GM21381 (cell line): ENCODE measurements at regions not wholly inside any gene's neighbourhood (a gene's known extent, or its start where the extent isn't known, plus 50 kb on each side); places are given as distances from the start of the nearest gene placed in this dataset.

Experiments
- ATAC-seq: cut with Tn5 transposase; IDR thresholded peaks from one replicate; pipeline ENCODE4 v1.9.1; 2021; ENCODE audit warnings: mild to moderate bottlenecking, moderate library complexity; ENCODE audit not compliant: unreplicated experiment

DNA sequence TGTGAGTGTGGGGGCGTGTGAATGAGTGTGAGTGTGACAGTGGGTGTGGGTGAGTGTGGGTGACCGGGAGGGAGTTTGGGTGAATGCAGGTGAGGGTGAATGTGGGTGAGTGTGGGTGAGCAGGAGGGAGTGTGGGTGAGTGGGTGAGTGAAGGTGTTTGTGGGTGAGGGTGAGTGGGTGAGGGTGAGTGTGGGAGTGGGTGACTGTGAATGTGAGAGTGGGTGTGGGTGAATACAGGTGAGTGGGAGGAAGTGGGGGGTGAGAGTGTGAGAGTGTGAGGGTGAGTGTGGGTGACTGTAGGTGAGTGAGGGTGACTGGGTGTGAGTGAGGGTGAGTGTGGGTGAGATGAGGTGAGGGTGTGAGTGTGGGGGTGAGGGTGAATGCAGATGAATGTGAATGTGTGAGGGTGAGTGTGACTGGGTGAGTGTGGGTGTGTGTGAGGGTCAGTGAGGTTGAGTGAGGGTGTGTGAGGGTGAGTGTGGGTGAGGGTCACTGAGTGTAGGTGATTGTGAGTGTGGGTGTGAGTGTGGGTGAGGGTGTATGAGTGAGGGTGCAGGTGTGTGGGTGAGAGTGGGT is 1677.3 kb upstream of the TENM3 start:
- no peak for ATAC-seq

DNA sequence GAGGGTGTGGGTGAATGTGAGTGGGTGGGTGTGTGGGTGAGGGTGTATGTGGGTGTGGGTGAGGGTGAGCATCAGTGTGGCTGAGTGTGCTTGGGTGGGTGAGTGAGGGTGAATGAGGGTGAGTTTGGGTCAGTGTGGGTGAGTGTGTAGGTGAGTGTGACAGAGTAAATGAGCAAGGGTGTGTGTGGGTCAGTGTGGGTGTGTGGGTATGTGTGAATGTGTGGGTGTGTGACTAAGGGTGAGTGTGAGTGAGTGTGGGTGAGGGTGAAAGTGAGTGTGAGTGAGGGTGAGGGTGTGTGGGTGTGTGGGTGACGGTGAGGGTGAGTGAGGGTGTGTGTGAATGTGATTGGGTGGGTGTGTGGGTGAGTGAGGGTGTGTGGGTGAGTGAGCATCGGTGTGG is 1676.7 kb upstream of the TENM3 start:
- no peak for ATAC-seq

GRCh38 chr4:180567080-180567479 is 1676.1 kb upstream of the TENM3 start:
- no peak for ATAC-seq

DNA sequence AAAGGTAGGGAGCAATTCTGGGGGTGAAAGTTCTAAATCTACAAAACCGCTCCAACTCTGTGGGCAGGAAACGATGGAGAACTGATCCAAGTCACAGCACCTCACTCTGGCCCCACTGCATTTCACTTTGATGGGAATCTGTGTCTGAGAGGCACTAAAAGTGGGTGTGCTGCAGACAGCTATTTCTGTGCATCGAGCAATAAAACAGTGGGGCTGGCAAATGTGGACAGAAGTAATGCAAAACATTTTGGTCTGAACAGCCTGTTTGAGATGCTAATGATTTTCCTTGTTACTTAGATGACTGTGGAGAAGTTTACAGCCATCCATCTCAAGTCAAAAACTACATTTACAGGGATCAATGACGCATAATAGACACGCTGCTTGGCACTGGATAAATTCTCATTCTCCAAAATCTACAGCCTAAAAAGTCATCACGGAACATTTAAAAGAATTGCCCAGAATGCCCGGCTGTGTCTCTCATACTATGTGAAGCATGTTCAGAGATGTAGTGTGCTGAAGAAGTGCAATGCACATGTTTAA is 1671.6 kb upstream of the TENM3 start:
- no peak for ATAC-seq

GRCh38 chr4:180578175-180578574 is 1665.0 kb upstream of the TENM3 start:
- ATAC-seq: no peak

DNA sequence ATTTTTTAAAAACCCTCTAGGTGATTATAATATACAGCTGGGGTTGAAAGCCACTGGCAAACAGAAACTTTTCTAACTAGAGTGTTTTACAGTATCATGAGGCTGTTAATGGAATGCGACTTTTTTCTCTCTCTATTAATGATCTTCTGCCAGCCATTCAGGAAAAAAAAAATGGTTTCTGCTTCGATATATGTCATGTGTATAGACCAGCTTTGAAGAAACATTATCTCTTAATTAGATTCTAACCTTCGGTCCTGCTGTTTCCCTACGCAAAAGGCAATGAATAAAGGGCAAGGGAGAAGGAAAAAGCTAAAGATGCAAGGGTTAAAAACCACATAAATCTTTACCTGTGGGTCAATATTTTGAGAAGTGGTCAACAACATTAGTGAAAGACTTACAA is 1662.1 kb upstream of the TENM3 start:
- ATAC-seq: no peak

DNA sequence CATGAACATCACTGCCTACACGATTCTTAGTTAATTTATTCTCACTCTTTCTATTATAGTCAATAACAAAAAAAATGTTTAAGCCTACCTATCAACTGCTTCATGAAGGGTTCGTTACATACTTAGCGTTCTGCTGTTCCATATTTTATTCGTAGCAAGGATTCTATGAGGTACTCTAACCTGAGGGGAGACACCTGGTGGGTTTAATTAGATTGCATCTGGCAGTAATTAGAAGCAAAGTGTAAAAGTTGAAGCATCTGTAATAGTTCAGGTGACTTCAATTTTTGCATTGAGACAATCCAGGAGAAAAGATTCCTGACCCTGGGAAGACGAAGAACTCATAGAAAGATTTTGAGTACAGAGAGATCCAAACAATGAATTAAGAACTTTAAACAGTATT is 1655.8 kb upstream of the TENM3 start:
- ATAC-seq: no peak

DNA sequence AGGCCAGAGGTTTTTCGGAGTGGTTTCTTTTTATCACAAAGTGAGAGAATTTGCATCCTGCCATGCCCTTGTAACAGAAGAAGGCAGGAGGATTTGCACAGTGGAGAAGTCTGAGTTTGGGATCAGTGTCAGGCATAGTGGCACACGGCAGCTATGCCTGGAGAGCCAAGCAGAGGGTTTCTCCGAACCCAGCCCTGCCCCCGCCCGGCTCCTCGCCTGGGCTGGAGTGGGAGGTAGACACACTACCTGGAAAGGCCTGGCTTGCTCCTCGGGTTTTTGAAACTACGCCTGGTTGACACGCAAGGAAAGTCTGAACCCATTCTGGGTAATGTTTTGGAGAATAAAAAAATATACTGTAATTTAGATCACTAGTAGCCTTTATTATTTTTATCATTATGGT is 1653.6 kb upstream of the TENM3 start:
- no peak for ATAC-seq

DNA sequence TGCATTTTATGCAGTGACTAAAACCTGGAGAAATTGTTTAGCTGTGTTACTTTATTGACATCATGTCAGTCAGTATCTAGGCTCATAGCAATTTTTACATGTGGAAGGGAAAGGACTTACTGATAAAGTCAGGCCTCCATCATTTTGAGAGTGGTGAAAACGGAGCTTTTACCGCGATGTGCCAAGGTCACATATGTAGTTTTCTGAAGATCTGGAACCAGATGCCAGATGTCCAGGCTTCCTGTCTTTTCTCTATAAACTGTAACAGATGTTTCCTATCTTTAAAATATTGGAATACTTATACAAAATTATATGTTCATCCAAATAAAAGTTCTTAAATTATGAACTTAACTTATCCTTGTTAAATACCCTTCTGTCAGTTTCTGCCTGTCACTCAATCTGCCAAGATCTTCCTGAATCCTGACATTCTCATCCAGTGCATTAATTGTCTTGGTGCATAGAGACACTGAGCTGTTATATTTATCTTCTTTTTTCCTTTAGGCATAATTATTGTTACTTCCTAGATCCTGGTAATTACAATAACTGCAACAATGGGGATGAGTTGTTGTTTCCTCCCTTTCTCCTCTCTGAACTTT is 1646.2 kb upstream of the TENM3 start:
- ATAC-seq: no peak

- no peak for ATAC-seq
These were observed 1644.9 kb upstream of the TENM3 start for GRCh38 chr4:180598281-180598680.

GRCh38 chr4:180603791-180604190 is 1639.4 kb upstream of the TENM3 start:
- ATAC-seq: no peak

DNA sequence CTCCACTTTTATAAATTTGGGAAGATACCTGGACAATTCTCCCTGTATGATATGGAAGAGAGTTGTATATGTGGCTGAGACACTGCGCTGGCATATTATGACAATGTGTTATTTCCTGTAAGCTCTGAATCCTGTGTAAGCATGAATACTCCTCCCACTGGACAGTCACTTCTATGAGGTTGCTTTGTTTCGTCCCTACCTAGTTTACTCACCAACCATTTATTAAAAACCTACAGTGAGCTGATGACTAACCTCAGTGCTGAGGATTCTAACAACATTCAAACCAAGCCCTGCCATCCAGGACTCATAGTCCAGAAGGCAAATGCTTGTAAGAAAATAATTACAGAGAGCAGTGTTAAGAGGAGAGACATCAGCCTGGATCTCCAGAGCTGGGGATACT is 1632.9 kb upstream of the TENM3 start:
- no peak for ATAC-seq

- ATAC-seq: no peak
These were observed 1627.5 kb upstream of the TENM3 start for GRCh38 chr4:180615746-180616145.

DNA sequence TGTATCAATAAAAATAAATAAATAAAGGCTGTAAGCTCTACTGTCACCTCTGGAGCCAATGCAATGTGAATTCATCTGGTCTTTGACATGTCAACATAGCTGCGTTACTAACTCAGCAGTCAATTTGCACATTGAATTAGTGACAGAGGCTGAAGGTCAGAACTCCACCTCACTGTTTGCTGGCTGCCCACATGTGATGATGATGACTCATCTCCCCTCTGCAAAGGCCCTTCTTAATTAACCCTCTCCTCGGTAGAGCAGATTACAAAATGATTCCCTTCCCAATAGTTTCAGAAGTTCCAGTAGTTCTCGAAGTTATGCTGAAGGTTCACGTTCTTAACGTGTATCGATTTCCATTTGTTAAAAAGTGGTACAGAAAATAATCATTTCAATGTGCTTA is 1626.0 kb upstream of the TENM3 start:
- ATAC-seq: no peak

- no peak for ATAC-seq
These were observed 1624.8 kb upstream of the TENM3 start for GRCh38 chr4:180618396-180618795.

- ATAC-seq: no peak
These were observed 1623.8 kb upstream of the TENM3 start for GRCh38 chr4:180619440-180619839.

GRCh38 chr4:180622254-180622653 is 1620.9 kb upstream of the TENM3 start:
- no peak for ATAC-seq

- ATAC-seq: no peak
These were observed 1617.5 kb upstream of the TENM3 start for GRCh38 chr4:180625653-180626052.

- ATAC-seq: no peak
These were observed 1613.1 kb upstream of the TENM3 start for GRCh38 chr4:180630012-180630665.

GRCh38 chr4:180634306-180634705 is 1608.9 kb upstream of the TENM3 start:
- no peak for ATAC-seq

- no peak for ATAC-seq
These were observed 1607.9 kb upstream of the TENM3 start for GRCh38 chr4:180635281-180635680.

DNA sequence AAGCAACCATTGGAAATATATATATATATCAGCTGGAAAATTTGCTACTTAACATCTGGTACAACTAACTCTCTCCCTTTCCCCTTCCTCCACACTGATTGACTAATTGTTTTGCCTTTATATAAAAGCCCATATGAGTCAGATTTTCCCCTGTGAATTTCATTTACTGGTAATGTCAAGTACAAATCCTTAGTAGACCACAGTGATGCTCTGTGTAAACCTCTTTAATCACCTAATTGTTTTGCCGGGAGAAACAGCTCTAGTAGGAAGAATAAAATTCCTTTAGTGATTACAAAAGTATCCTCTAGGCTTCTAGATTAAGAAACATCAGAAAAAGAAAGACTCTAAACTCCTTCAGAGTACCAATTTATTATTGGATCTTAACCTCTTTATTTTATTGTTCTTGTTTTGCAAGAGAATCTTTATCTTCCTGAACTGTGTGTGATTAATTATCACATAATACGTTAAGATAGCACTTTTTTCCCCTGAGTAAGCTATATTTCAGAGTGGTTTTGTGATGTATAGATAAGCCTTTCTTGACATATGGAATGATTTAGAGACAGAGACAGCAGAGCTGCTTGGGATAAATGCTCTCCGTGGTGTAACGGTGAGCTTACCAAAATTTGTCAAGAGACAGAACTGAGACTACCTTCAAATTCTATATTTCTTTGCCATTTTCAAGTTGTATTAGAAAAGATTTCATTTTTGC is 1606.4 kb upstream of the TENM3 start:
- ATAC-seq: no peak
